B cell (primary cell): ENCODE measurements at regions not wholly inside any gene's neighbourhood (a gene's known extent, or its start where the extent isn't known, plus 50 kb on each side); places are given as distances from the start of the nearest gene placed in this dataset.

Source experiments
- CTCF ChIP-seq: fragments of 200-600 bp; IDR thresholded peaks from one replicate; pipeline ENCODE4 v1.8.0; 2022; ENCODE audit warnings: antibody characterized with exemption, mild to moderate bottlenecking
- EZH2 ChIP-seq: IDR thresholded peaks from 2 replicates; pipeline ENCODE4 v1.6.1; 2012; ENCODE audit warnings: borderline replicate concordance, low read depth, mild to moderate bottlenecking, moderate library complexity, low read length; ENCODE audit not compliant: insufficient read depth, poor library complexity, severe bottlenecking

GRCh38 chrX:39328661-39329060 is 527.4 kb downstream of the MID1IP1 start:
- TF ChIP-seq CTCF (no peak), EZH2 (no peak)
